DND-41 (cell line): ENCODE measurements at regions not wholly inside any gene's neighbourhood (a gene's known extent, or its start where the extent isn't known, plus 50 kb on each side); places are given as distances from the start of the nearest gene placed in this dataset.
"Not testable (repeated sequence)": the region's sequence is repeated elsewhere in the genome, so short reads cannot be mapped to it uniquely, and the experiment has no call there.

Experiments
- EZH2 ChIP-seq: IDR thresholded peaks from 3 replicates; pipeline ENCODE4 v1.6.1; 2012; ENCODE audit warnings: borderline replicate concordance, low read depth, mild to moderate bottlenecking, moderate library complexity, low read length, inconsistent platforms; ENCODE audit not compliant: severe bottlenecking
- TF ChIP-seq, protein P1 (sequence below): IDR thresholded peaks from 2 replicates; pipeline ENCODE4 v1.5.1; 2012; ENCODE audit warnings: borderline replicate concordance, low read length, moderate library complexity, mild to moderate bottlenecking; ENCODE audit not compliant: poor library complexity, severe bottlenecking; ENCODE audit errors: extremely low read depth

DNA sequence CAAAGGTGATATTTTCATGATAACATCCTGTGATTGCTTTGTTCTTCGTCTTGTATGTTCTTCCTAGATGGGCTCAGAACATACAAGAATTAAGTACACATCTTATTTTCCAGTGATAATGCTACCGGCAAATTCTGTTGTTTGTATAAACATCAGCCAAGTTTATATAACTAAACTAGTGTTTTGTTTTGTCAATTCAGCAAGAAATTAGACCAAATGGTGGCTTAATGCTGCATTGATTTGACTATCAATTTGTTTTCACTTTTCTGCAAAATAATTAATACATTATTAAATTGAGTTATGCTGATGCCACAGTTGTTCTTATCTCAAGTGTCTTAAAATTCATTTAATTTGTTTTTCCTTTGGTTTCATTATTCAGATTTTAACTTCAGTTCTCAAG lies 177.7 kb downstream of the OR4F29 start:
- TF ChIP-seq, protein P1, sequence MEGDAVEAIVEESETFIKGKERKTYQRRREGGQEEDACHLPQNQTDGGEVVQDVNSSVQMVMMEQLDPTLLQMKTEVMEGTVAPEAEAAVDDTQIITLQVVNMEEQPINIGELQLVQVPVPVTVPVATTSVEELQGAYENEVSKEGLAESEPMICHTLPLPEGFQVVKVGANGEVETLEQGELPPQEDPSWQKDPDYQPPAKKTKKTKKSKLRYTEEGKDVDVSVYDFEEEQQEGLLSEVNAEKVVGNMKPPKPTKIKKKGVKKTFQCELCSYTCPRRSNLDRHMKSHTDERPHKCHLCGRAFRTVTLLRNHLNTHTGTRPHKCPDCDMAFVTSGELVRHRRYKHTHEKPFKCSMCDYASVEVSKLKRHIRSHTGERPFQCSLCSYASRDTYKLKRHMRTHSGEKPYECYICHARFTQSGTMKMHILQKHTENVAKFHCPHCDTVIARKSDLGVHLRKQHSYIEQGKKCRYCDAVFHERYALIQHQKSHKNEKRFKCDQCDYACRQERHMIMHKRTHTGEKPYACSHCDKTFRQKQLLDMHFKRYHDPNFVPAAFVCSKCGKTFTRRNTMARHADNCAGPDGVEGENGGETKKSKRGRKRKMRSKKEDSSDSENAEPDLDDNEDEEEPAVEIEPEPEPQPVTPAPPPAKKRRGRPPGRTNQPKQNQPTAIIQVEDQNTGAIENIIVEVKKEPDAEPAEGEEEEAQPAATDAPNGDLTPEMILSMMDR = not testable (repeated sequence)
- TF ChIP-seq EZH2 = not testable (repeated sequence)
